Hepatocyte (in vitro differentiated cells): ENCODE measurements at regions not wholly inside any gene's neighbourhood (a gene's known extent, or its start where the extent isn't known, plus 50 kb on each side); places are given as distances from the start of the nearest gene placed in this dataset.

ENCODE experiments used
- EZH2 ChIP-seq: fragments of 200-600 bp; sonication (generic); IDR thresholded peaks from 2 replicates; pipeline ENCODE4 v1.6.1; 2016; ENCODE audit warnings: antibody characterized with exemption, mild to moderate bottlenecking, borderline replicate concordance
- TF ChIP-seq, protein P1 (sequence below): fragments of 200-600 bp; sonication (generic); IDR thresholded peaks from 2 replicates; pipeline ENCODE4 v1.5.1; 2016; ENCODE audit warnings: antibody characterized with exemption, mild to moderate bottlenecking; ENCODE audit not compliant: poor library complexity

DNA sequence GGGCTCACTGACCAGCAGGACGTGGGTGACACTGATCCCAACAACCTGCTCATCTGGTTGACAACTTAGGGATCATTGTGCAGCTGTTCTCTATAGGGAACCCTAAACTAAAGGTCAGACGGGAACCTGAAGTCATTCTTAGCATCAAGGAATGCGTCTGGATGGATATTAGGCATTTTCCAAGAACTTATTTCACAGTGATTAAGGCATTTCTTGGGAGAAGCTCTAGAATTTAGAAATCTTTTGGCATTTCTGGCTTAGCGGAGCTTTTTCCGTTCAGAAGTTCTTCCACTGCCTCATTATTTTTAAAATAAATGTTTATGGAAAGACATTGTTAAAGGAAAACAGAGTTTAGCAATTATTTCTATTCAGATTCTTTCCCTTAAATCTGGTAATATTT, 303.3 kb upstream of the IGFBP3 start:
- TF ChIP-seq, protein P1, sequence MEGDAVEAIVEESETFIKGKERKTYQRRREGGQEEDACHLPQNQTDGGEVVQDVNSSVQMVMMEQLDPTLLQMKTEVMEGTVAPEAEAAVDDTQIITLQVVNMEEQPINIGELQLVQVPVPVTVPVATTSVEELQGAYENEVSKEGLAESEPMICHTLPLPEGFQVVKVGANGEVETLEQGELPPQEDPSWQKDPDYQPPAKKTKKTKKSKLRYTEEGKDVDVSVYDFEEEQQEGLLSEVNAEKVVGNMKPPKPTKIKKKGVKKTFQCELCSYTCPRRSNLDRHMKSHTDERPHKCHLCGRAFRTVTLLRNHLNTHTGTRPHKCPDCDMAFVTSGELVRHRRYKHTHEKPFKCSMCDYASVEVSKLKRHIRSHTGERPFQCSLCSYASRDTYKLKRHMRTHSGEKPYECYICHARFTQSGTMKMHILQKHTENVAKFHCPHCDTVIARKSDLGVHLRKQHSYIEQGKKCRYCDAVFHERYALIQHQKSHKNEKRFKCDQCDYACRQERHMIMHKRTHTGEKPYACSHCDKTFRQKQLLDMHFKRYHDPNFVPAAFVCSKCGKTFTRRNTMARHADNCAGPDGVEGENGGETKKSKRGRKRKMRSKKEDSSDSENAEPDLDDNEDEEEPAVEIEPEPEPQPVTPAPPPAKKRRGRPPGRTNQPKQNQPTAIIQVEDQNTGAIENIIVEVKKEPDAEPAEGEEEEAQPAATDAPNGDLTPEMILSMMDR, result no peak
- TF ChIP-seq EZH2, result no peak
